ENCODE measurements at regions not wholly inside any gene's neighbourhood (a gene's known extent, or its start where the extent isn't known, plus 50 kb on each side); places are given as distances from the start of the nearest gene placed in this dataset.

GRCh38 chr3:26515351-26515750, 107.2 kb upstream of the LRRC3B start:
- Histone ChIP-seq H4K12ac (ENCODE audit: low read depth, low read length) (no peak overlapping the region), H4K91ac (ENCODE audit: low read depth, low read length) (no peak overlapping the region), H2BK12ac (ENCODE audit: low read length) (no peak overlapping the region), H3K9me3 (ENCODE audit: insufficient read depth, low read depth, low read length) (peaks cover 2% of the 10 kb centered on the region), H3K4me2 (ENCODE audit: low read length) (no peak overlapping the region), H3K79me1 (ENCODE audit: low read length) (no peaks in the 10 kb centered on the region), H3K9ac (ENCODE audit: low read length) (no peak overlapping the region), H2AFZ (ENCODE audit: insufficient read depth, low read length, poor library complexity) (no peak overlapping the region), H2BK120ac (ENCODE audit: insufficient read depth, low read length, poor library complexity) (no peak overlapping the region), H3K14ac (ENCODE audit: low read length) (no peak overlapping the region), H3K27ac (ENCODE audit: low read depth, low read length) (no peak overlapping the region), H3K27me3 (ENCODE audit: insufficient read depth, low read length) (no peaks in the 10 kb centered on the region), H3K79me2 (ENCODE audit: control insufficient read depth, insufficient read depth, low read length, poor library complexity) (no peaks in the 10 kb centered on the region), H3K23ac (ENCODE audit: low read length) (no peak overlapping the region), H3K4me3 (ENCODE audit: low read depth, low read length) (no peak overlapping the region), H3K4ac (ENCODE audit: low read depth, low read length) (no peak overlapping the region), H3K18ac (ENCODE audit: low read length) (no peak overlapping the region), H3K36me3 (ENCODE audit: control insufficient read depth in 1 of 2, insufficient read depth in 2 of 2, low read length in 2 of 2) (no peaks in the 10 kb centered on the region), H2AK5ac (ENCODE audit: low read length) (no peak overlapping the region), H2BK5ac (ENCODE audit: low read depth, low read length, poor library complexity) (no peak overlapping the region), H4K8ac (ENCODE audit: low read depth, low read length) (no peak overlapping the region), H3K4me1 (ENCODE audit: control insufficient read depth in 1 of 2, insufficient read depth in 2 of 2, low read length in 2 of 2) (no peaks in the 10 kb centered on the region)
- no peak for DNase-seq
- no CpG with 5 or more reads among the region's 2 CpGs for WGBS (ENCODE audit: extremely low coverage, insufficient coverage, insufficient read length)

- H3K18ac ChIP-seq (ENCODE audit: low read length), result no peak overlapping the region
- no peak overlapping the region for H2BK120ac ChIP-seq (ENCODE audit: insufficient read depth, low read length, poor library complexity)
- no peaks in the 10 kb centered on the region for H3K79me2 ChIP-seq (ENCODE audit: control insufficient read depth, insufficient read depth, low read length, poor library complexity)
- H2AK5ac ChIP-seq (ENCODE audit: low read length), result no peak overlapping the region
- H3K14ac ChIP-seq (ENCODE audit: low read length), result no peak overlapping the region
- H3K4me1 ChIP-seq (ENCODE audit: control insufficient read depth in 1 of 2, insufficient read depth in 2 of 2, low read length in 2 of 2), result no peaks in the 10 kb centered on the region
- H3K4ac ChIP-seq (ENCODE audit: low read depth, low read length), result no peak overlapping the region
- no peaks in the 10 kb centered on the region for H3K36me3 ChIP-seq (ENCODE audit: control insufficient read depth in 1 of 2, insufficient read depth in 2 of 2, low read length in 2 of 2)
- no peak overlapping the region for H2BK12ac ChIP-seq (ENCODE audit: low read length)
- no peak overlapping the region for H3K27ac ChIP-seq (ENCODE audit: low read depth, low read length)
- no peak overlapping the region for H3K4me3 ChIP-seq (ENCODE audit: low read depth, low read length)
- no peaks in the 10 kb centered on the region for H3K79me1 ChIP-seq (ENCODE audit: low read length)
- no peak overlapping the region for H4K8ac ChIP-seq (ENCODE audit: low read depth, low read length)
- no peak overlapping the region for H3K9ac ChIP-seq (ENCODE audit: low read length)
- H3K23ac ChIP-seq (ENCODE audit: low read length), result no peak overlapping the region
- no peak overlapping the region for H4K12ac ChIP-seq (ENCODE audit: low read depth, low read length)
- DNase-seq, result no peak
- H3K27me3 ChIP-seq (ENCODE audit: insufficient read depth, low read length), result no peaks in the 10 kb centered on the region
- whole genome bisulfite sequencing (ENCODE audit: extremely low coverage, insufficient coverage, insufficient read length), result no CpG with 5 or more reads among the region's 1 CpG
- no peak overlapping the region for H2BK5ac ChIP-seq (ENCODE audit: low read depth, low read length, poor library complexity)
- no peak overlapping the region for H3K4me2 ChIP-seq (ENCODE audit: low read length)
- H3K9me3 ChIP-seq (ENCODE audit: insufficient read depth, low read depth, low read length), result peaks cover 2% of the 10 kb centered on the region
- no peak overlapping the region for H2AFZ ChIP-seq (ENCODE audit: insufficient read depth, low read length, poor library complexity)
- H4K91ac ChIP-seq (ENCODE audit: low read depth, low read length), result no peak overlapping the region
Measured at GRCh38 chr3:26521261-26521660, 101.3 kb upstream of the LRRC3B start.

- no peak overlapping the region for H3K9ac ChIP-seq (ENCODE audit: low read length)
- H2AK5ac ChIP-seq (ENCODE audit: low read length), result no peak overlapping the region
- no peak overlapping the region for H3K4me3 ChIP-seq (ENCODE audit: low read depth, low read length)
- no peak overlapping the region for H2BK12ac ChIP-seq (ENCODE audit: low read length)
- H3K18ac ChIP-seq (ENCODE audit: low read length), result no peak overlapping the region
- no peak overlapping the region for H2BK5ac ChIP-seq (ENCODE audit: low read depth, low read length, poor library complexity)
- DNase-seq, result no peak
- no peaks in the 10 kb centered on the region for H3K27me3 ChIP-seq (ENCODE audit: insufficient read depth, low read length)
- H3K36me3 ChIP-seq (ENCODE audit: control insufficient read depth in 1 of 2, insufficient read depth in 2 of 2, low read length in 2 of 2), result no peaks in the 10 kb centered on the region
- H3K14ac ChIP-seq (ENCODE audit: low read length), result no peak overlapping the region
- H3K4me1 ChIP-seq (ENCODE audit: control insufficient read depth in 1 of 2, insufficient read depth in 2 of 2, low read length in 2 of 2), result no peaks in the 10 kb centered on the region
- no peak overlapping the region for H4K8ac ChIP-seq (ENCODE audit: low read depth, low read length)
- no peaks in the 10 kb centered on the region for H3K79me1 ChIP-seq (ENCODE audit: low read length)
- WGBS (ENCODE audit: extremely low coverage, insufficient coverage, insufficient read length), result no CpG with 5 or more reads among the region's 1 CpG
- H4K12ac ChIP-seq (ENCODE audit: low read depth, low read length), result no peak overlapping the region
- no peak overlapping the region for H4K91ac ChIP-seq (ENCODE audit: low read depth, low read length)
- H3K4me2 ChIP-seq (ENCODE audit: low read length), result no peak overlapping the region
- no peak overlapping the region for H3K23ac ChIP-seq (ENCODE audit: low read length)
- no peak overlapping the region for H2BK120ac ChIP-seq (ENCODE audit: insufficient read depth, low read length, poor library complexity)
- no peak overlapping the region for H3K4ac ChIP-seq (ENCODE audit: low read depth, low read length)
- H3K27ac ChIP-seq (ENCODE audit: low read depth, low read length), result no peak overlapping the region
- H3K79me2 ChIP-seq (ENCODE audit: control insufficient read depth, insufficient read depth, low read length, poor library complexity), result no peaks in the 10 kb centered on the region
- peaks cover 2% of the 10 kb centered on the region for H3K9me3 ChIP-seq (ENCODE audit: insufficient read depth, low read depth, low read length)
- H2AFZ ChIP-seq (ENCODE audit: insufficient read depth, low read length, poor library complexity), result no peak overlapping the region
Measured at GRCh38 chr3:26522919-26523318, 99.7 kb upstream of the LRRC3B start.

- no peak overlapping the region for H4K91ac ChIP-seq (ENCODE audit: low read depth, low read length)
- no peak overlapping the region for H2AFZ ChIP-seq (ENCODE audit: insufficient read depth, low read length, poor library complexity)
- H3K23ac ChIP-seq (ENCODE audit: low read length), result no peak overlapping the region
- no peak overlapping the region for H3K4me2 ChIP-seq (ENCODE audit: low read length)
- no peak overlapping the region for H2BK12ac ChIP-seq (ENCODE audit: low read length)
- H3K9ac ChIP-seq (ENCODE audit: low read length), result no peak overlapping the region
- DNase-seq, result no peak
- no peak overlapping the region for H3K18ac ChIP-seq (ENCODE audit: low read length)
- H3K79me2 ChIP-seq (ENCODE audit: control insufficient read depth, insufficient read depth, low read length, poor library complexity), result no peaks in the 10 kb centered on the region
- H2AK5ac ChIP-seq (ENCODE audit: low read length), result no peak overlapping the region
- no peak overlapping the region for H3K4me3 ChIP-seq (ENCODE audit: low read depth, low read length)
- H3K79me1 ChIP-seq (ENCODE audit: low read length), result no peaks in the 10 kb centered on the region
- H2BK120ac ChIP-seq (ENCODE audit: insufficient read depth, low read length, poor library complexity), result no peak overlapping the region
- no peak overlapping the region for H3K27ac ChIP-seq (ENCODE audit: low read depth, low read length)
- H3K4me1 ChIP-seq (ENCODE audit: control insufficient read depth in 1 of 2, insufficient read depth in 2 of 2, low read length in 2 of 2), result no peaks in the 10 kb centered on the region
- H3K9me3 ChIP-seq (ENCODE audit: insufficient read depth, low read depth, low read length), result no peaks in the 10 kb centered on the region
- H3K36me3 ChIP-seq (ENCODE audit: control insufficient read depth in 1 of 2, insufficient read depth in 2 of 2, low read length in 2 of 2), result no peaks in the 10 kb centered on the region
- no peak overlapping the region for H4K8ac ChIP-seq (ENCODE audit: low read depth, low read length)
- H3K4ac ChIP-seq (ENCODE audit: low read depth, low read length), result no peak overlapping the region
- no peak overlapping the region for H2BK5ac ChIP-seq (ENCODE audit: low read depth, low read length, poor library complexity)
- no peak overlapping the region for H3K14ac ChIP-seq (ENCODE audit: low read length)
- WGBS (ENCODE audit: extremely low coverage, insufficient coverage, insufficient read length), result no CpG with 5 or more reads among the region's 2 CpGs
- H3K27me3 ChIP-seq (ENCODE audit: insufficient read depth, low read length), result no peaks in the 10 kb centered on the region
- no peak overlapping the region for H4K12ac ChIP-seq (ENCODE audit: low read depth, low read length)
Measured at GRCh38 chr3:26525013-26525412, 97.6 kb upstream of the LRRC3B start.
